H1 (cell line): ENCODE measurements at regions not wholly inside any gene's neighbourhood (a gene's known extent, or its start where the extent isn't known, plus 50 kb on each side); places are given as distances from the start of the nearest gene placed in this dataset.

Experiments used
- CTCF ChIA-PET: fragments of 300-600 bp; sonication (Branson Sonifier 250); formaldehyde crosslinking; loops from one replicate; lab custom pipeline; 2021; ENCODE audit not compliant: partially characterized antibody; lab: Charles Lee
- POLR2A ChIA-PET: fragments of 300-600 bp; sonication (Branson Sonifier 250); formaldehyde crosslinking; loops from one replicate; lab custom pipeline; 2021; ENCODE audit warnings: inconsistent platforms; ENCODE audit not compliant: partially characterized antibody; lab: Charles Lee
- DNase-seq, 2 experiments: peaks; one replicate each; pipeline versions ENCODE4 v3.0.0 to v3.0.0-alpha.2; 2010 to 2022; ENCODE audit warnings: low spot score in 2 of 2, low read depth in 1 of 2, mixed read lengths in 1 of 2
- FAIRE-seq: peaks from 2 replicates; lab custom pipeline; 2011; peaks lifted over from hg19 to GRCh38; lab: Jason Lieb, UNC
- H2AFZ ChIP-seq: 2 replicates; pipeline ENCODE4 v1.8.1; 2012; ENCODE audit warnings: low read length, inconsistent platforms
- H2AK5ac ChIP-seq: 2 replicates; pipeline ENCODE4 v1.6.1; 2013; ENCODE audit warnings: low read depth, low read length
- H2BK120ac ChIP-seq: replicated peaks from 2 replicates; pipeline ENCODE3; 2013; ENCODE audit warnings: low read depth, low read length, inconsistent platforms
- H2BK12ac ChIP-seq: 2 replicates; pipeline ENCODE4 v1.6.1; 2013; ENCODE audit warnings: low read depth, low read length
- H2BK15ac ChIP-seq: 2 replicates; pipeline ENCODE4 v1.6.1; 2013; ENCODE audit warnings: low read length
- H2BK20ac ChIP-seq: 2 replicates; pipeline ENCODE4 v1.6.1; 2013; ENCODE audit warnings: low read length
- H2BK5ac ChIP-seq: 2 replicates; pipeline ENCODE4 v1.6.1; 2013; ENCODE audit warnings: low read depth, low read length
- H3K14ac ChIP-seq: 2 replicates; pipeline ENCODE4 v1.6.1; 2013; ENCODE audit warnings: inconsistent platforms; ENCODE audit not compliant: insufficient read length
- H3K18ac ChIP-seq: 2 replicates; pipeline ENCODE4 v1.6.1; 2013; ENCODE audit warnings: low read length; ENCODE audit errors: extremely low read depth
- H3K23ac ChIP-seq: 2 replicates; pipeline ENCODE4 v1.6.1; 2013; ENCODE audit warnings: inconsistent platforms; ENCODE audit not compliant: insufficient read length
- H3K23me2 ChIP-seq: 2 replicates; pipeline ENCODE4 v1.6.1; 2013; ENCODE audit warnings: low read depth, low read length
- H3K27ac ChIP-seq: 2 replicates; pipeline ENCODE4 v1.6.1; 2011; ENCODE audit warnings: low read depth, low read length, inconsistent platforms
- H3K27me3 ChIP-seq, 4 experiments: replicated peaks in 1 of 4; 1 replicate in 1 of 4; 2 replicates in 3 of 4; pipeline versions ENCODE4 v1.6.1 to v1.8.1; 2011 to 2013; ENCODE audit warnings: low read length in 3 of 4, mild to moderate bottlenecking in 3 of 4, inconsistent platforms in 2 of 4, mixed read lengths in 2 of 4, moderate library complexity in 1 of 4; ENCODE audit not compliant: control insufficient read depth in 3 of 4, insufficient read depth in 3 of 4; ENCODE audit errors: extremely low read depth in 1 of 4
- H3K36me3 ChIP-seq, 4 experiments: 2 replicates each; pipeline versions ENCODE4 v1.6.1 to v1.8.1; 2011 to 2013; ENCODE audit warnings: mild to moderate bottlenecking in 4 of 4, low read length in 3 of 4, moderate library complexity in 2 of 4, control low read depth in 1 of 4, inconsistent platforms in 1 of 4; ENCODE audit not compliant: insufficient read depth in 4 of 4, control insufficient read depth in 2 of 4
- H3K4ac ChIP-seq: replicated peaks from 2 replicates; pipeline ENCODE3; 2013; ENCODE audit warnings: low read length, low read depth, mixed read lengths, inconsistent platforms; ENCODE audit not compliant: insufficient read length
- H3K4me1 ChIP-seq, 4 experiments: replicated peaks in 1 of 4; 1 replicate in 1 of 4; 2 replicates in 3 of 4; pipeline versions ENCODE4 v1.6.1 to v1.8.1; 2011 to 2013; ENCODE audit warnings: low read length in 3 of 4, inconsistent platforms in 2 of 4, mixed read lengths in 1 of 4; ENCODE audit not compliant: insufficient read depth in 4 of 4, control insufficient read depth in 3 of 4
- H3K4me2 ChIP-seq, 2 experiments: 2 replicates each; pipeline versions ENCODE4 v1.6.1 to v1.8.1; 2011 to 2013; ENCODE audit warnings: low read depth in 2 of 2, low read length in 2 of 2, control low read depth in 1 of 2, inconsistent platforms in 1 of 2, mild to moderate bottlenecking in 1 of 2; ENCODE audit not compliant: insufficient read depth in 1 of 2
- H3K4me3 ChIP-seq, 4 experiments: fragments of 200-600, 300-600 bp in 1 of 4; sonication (generic), shearing (Covaris generic), sonication (Bioruptor Twin) in 1 of 4; 2 replicates each; pipeline versions ENCODE4 v1.5.1 to v1.8.1; 2011 to 2016; ENCODE audit warnings: low read length in 4 of 4, low read depth in 3 of 4, control low read depth in 2 of 4, inconsistent platforms in 2 of 4, mild to moderate bottlenecking in 2 of 4, mixed read lengths in 1 of 4, moderate library complexity in 1 of 4; ENCODE audit not compliant: insufficient read depth in 2 of 4; ENCODE audit errors: extremely low read depth in 1 of 4
- H3K56ac ChIP-seq: replicated peaks from 2 replicates; pipeline ENCODE3; 2013; ENCODE audit warnings: low read depth, mild to moderate bottlenecking, mixed read lengths, low read length, inconsistent platforms; ENCODE audit not compliant: insufficient read length
- H3K79me1 ChIP-seq: 2 replicates; pipeline ENCODE4 v1.6.1; 2013; ENCODE audit warnings: low read depth, low read length, control low read depth
- H3K79me2 ChIP-seq, 2 experiments: 2 replicates each; pipeline versions ENCODE4 v1.6.1 to v1.8.1; 2012 to 2013; ENCODE audit warnings: low read length in 2 of 2, mild to moderate bottlenecking in 2 of 2, inconsistent platforms in 1 of 2; ENCODE audit not compliant: insufficient read depth in 2 of 2, control insufficient read depth in 1 of 2
- H3K9ac ChIP-seq, 4 experiments: replicated peaks in 1 of 4; 1 replicate in 1 of 4; 2 replicates in 3 of 4; pipeline versions ENCODE4 v1.6.1 to v1.8.1; 2011 to 2013; ENCODE audit warnings: low read depth in 3 of 4, low read length in 3 of 4, control low read depth in 2 of 4, mild to moderate bottlenecking in 2 of 4, moderate library complexity in 2 of 4, inconsistent platforms in 1 of 4; ENCODE audit errors: extremely low read depth in 1 of 4
- H3K9me3 ChIP-seq, 2 experiments: 2 replicates each; pipeline versions ENCODE4 v1.6.1 to v1.8.1; 2012 to 2013; ENCODE audit warnings: mild to moderate bottlenecking in 2 of 2, moderate library complexity in 2 of 2, control low read depth in 1 of 2, inconsistent platforms in 1 of 2, low read depth in 1 of 2, low read length in 1 of 2, mixed read lengths in 1 of 2; ENCODE audit not compliant: insufficient read depth in 2 of 2
- H4K20me1 ChIP-seq, 2 experiments: replicated peaks in 1 of 2; 2 replicates each; pipeline versions ENCODE3 to v1.8.1; 2011 to 2013; ENCODE audit warnings: inconsistent platforms in 2 of 2, low read length in 2 of 2, mild to moderate bottlenecking in 1 of 2; ENCODE audit not compliant: insufficient read depth in 2 of 2, control insufficient read depth in 1 of 2
- H4K5ac ChIP-seq: 2 replicates; pipeline ENCODE4 v1.6.1; 2013; ENCODE audit warnings: low read length, low read depth, mixed read lengths, inconsistent platforms; ENCODE audit not compliant: insufficient read length
- H4K8ac ChIP-seq: 2 replicates; pipeline ENCODE4 v1.8.0; 2013; ENCODE audit warnings: mild to moderate bottlenecking, moderate library complexity, low read length, inconsistent platforms; ENCODE audit not compliant: insufficient read depth; ENCODE audit errors: extremely low read depth
- H4K91ac ChIP-seq: replicated peaks from 2 replicates; pipeline ENCODE3; 2013; ENCODE audit warnings: low read length, mixed read lengths, inconsistent platforms; ENCODE audit not compliant: insufficient read length
- KDM4A ChIP-seq: IDR thresholded peaks from one replicate; pipeline ENCODE4 v1.7.1; 2012; ENCODE audit warnings: low read depth, mild to moderate bottlenecking, moderate library complexity, low read length, inconsistent platforms; ENCODE audit not compliant: severe bottlenecking
- NANOG ChIP-seq: IDR thresholded peaks from 2 replicates; pipeline ENCODE4 v1.6.1; 2011; ENCODE audit warnings: low read length, low read depth, mild to moderate bottlenecking, inconsistent platforms; ENCODE audit not compliant: insufficient read depth, poor library complexity, severe bottlenecking
- RAD21 ChIP-seq, 2 experiments: IDR thresholded peaks in 1 of 2; conservative IDR thresholded peaks in 1 of 2; 2 replicates each; pipeline ENCODE4 v1.6.1; 2011; ENCODE audit warnings: low read depth in 2 of 2, low read length in 2 of 2, improper control_type of control experiment in 1 of 2, inconsistent platforms in 1 of 2, mild to moderate bottlenecking in 1 of 2, moderate library complexity in 1 of 2
- WGBS, 2 experiments: shearing (Covaris generic) in 1 of 2; methylation state at CpG; one replicate each; pipeline versions ENCODE4 v1.1.6 to v1.1.7; 2013 to 2015; ENCODE audit warnings: low lambda C conversion rate in 2 of 2, mixed read lengths in 2 of 2, inconsistent platforms in 1 of 2, low coverage in 1 of 2, missing lambda C conversion rate in 1 of 2; ENCODE audit not compliant: insufficient replicate concordance in 2 of 2, insufficient coverage in 1 of 2, insufficient read length in 1 of 2; ENCODE audit errors: extremely low coverage in 1 of 2, missing lambda C conversion rate in 1 of 2; 5-methylcytosine and 5-hydroxymethylcytosine counted together

DNA sequence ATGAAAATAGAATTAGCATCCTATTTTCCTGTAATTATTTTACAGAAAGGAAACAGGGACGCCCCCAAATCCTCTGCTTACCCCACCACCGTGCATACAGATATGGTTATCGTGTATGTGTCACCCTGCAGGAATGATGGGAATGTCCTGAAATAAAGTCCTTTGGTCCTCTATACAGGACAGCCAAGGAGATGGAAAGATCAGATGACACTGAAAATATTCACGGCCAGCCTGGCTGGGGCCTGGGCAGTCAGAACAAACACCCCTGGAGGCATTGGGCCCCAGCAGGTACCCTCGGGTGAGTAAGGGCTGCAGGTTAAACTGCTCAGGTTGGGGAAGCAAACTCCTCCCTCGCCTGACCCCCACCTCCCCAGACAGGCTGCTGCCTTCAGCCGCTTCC is 368.0 kb downstream of the FOXL1 start:
- Histone ChIP-seq H3K27ac (no peak overlapping the region), H3K79me1 (no peaks in the 10 kb centered on the region), H2AFZ (no peak overlapping the region), H2BK120ac (no peak overlapping the region), H3K23ac (no peak overlapping the region), H3K9me3 (no peaks in the 10 kb centered on the region), H2BK15ac (no peak overlapping the region), H3K36me3 (no peaks in the 10 kb centered on the region), H3K79me2 (no peaks in the 10 kb centered on the region), H4K8ac (no peak overlapping the region), H3K4me1 (peaks cover 0 to 7% (median 1%) of the 10 kb centered on the region in 4 experiments; a peak in 2 of 7 replicates), H3K14ac (no peak overlapping the region), H3K27me3 (no peaks in the 10 kb centered on the region), H4K5ac (no peak overlapping the region), H3K4me2 (no peak overlapping the region), H2AK5ac (no peak overlapping the region), H3K23me2 (peaks cover 6% of the 10 kb centered on the region; the same call in 1 of the 2 replicates), H2BK5ac (no peak overlapping the region), H3K4ac (no peak overlapping the region), H2BK20ac (no peak overlapping the region), H3K9ac (no peak overlapping the region), H4K91ac (no peak overlapping the region), H3K4me3 (no peak overlapping the region), H2BK12ac (no peak overlapping the region), H3K56ac (no peak overlapping the region), H4K20me1 (peaks cover 0 to 4% of the 10 kb centered on the region in 2 experiments), H3K18ac (no peak overlapping the region)
- WGBS, 2 experiments, result 59% methylated on average over 7 of the region's 7 CpGs; no CpG with 5 or more reads in 1 of the 2 experiments
- TF ChIP-seq KDM4A (no peak), NANOG (no peak), RAD21 (IDR thresholded peaks at IDR 0.05 in 1 of 2, conservative IDR thresholded peaks at IDR 0.05 in 1 of 2; ENCODE audit: low read depth in 2 of 2, low read length in 2 of 2) (no peak)
- DNase-seq (peak in 1 of 2 experiments; percentile 25), FAIRE-seq (no peak)
- CTCF ChIA-PET, result interaction anchor here (0.7 to 1.0 kb wide), 3 partner anchors 12 to 134 kb away, joined by 3 to 5 read pairs (median 3); no protein-coding TSS in a partner anchor
- POLR2A ChIA-PET, result no interaction called here
